ENCODE measurements at regions not wholly inside any gene's neighbourhood (a gene's known extent, or its start where the extent isn't known, plus 50 kb on each side); places are given as distances from the start of the nearest gene placed in this dataset.
"Not testable (repeated sequence)": the region's sequence is repeated elsewhere in the genome, so short reads cannot be mapped to it uniquely, and the experiment has no call there.

DNA sequence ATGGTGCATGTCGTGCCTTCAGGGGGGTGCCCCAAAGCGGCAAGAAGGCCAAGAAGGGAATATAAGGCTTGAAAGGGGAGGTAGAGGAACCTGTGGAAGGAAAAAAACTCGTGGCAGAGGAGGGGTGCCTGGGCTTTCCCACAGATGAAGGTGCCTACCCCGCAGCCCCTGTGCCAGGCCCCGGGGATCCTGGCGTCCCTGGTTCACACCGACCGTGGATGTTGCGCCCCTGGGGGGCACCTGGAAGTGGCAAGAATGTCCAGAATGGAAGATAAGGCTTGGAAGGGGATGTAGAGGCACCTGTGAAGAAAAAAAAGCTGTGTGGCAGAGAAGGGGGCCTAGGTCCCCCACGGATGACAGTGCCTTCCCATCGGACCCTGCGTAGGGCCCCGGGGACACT lies 282.2 kb downstream of the ALG10 start:
- H3K27ac ChIP-seq: no peak overlapping the region
- no peak for DNase-seq
- H3K4me1 ChIP-seq (ENCODE audit: insufficient read depth): no peaks in the 10 kb centered on the region
- no peaks in the 10 kb centered on the region for H3K27me3 ChIP-seq
- intact Hi-C loops (cut with DNase I): no loop called here
- TF ChIP-seq EP300 (IDR thresholded peaks at IDR 0.05) (no peak), POLR2A (IDR thresholded peaks at IDR 0.05) (no peak)
- TF ChIP-seq, protein P1, sequence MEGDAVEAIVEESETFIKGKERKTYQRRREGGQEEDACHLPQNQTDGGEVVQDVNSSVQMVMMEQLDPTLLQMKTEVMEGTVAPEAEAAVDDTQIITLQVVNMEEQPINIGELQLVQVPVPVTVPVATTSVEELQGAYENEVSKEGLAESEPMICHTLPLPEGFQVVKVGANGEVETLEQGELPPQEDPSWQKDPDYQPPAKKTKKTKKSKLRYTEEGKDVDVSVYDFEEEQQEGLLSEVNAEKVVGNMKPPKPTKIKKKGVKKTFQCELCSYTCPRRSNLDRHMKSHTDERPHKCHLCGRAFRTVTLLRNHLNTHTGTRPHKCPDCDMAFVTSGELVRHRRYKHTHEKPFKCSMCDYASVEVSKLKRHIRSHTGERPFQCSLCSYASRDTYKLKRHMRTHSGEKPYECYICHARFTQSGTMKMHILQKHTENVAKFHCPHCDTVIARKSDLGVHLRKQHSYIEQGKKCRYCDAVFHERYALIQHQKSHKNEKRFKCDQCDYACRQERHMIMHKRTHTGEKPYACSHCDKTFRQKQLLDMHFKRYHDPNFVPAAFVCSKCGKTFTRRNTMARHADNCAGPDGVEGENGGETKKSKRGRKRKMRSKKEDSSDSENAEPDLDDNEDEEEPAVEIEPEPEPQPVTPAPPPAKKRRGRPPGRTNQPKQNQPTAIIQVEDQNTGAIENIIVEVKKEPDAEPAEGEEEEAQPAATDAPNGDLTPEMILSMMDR (IDR thresholded peaks at IDR 0.05): no peak
- H3K4me3 ChIP-seq: no peak overlapping the region
- H3K9me3 ChIP-seq: peaks cover 0 to 9% of the 10 kb centered on the region in 2 donors
- 83 to 86% (median 86%) methylated on average over 13 of the region's 13 CpGs for WGBS, 3 donors
- no peaks in the 10 kb centered on the region for H3K36me3 ChIP-seq

DNA sequence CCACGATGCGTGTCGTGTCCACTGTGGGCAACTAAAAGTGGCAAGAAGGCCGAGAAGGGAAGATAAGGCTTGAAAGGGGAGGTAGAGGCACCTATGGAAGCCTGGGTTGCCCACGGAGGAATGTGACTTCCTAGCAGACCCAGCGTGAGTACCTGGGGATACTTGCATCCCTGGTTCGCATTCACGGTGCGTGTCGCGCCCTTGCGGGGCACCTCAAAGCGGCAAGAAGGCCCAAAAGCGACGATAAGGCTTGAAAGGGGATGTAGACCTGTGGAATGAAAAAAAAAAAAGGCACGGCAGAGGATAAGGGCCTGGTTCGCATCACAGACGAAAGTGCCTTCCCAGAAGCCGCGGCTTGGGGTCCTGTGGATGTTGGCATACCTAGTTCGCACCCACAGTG lies 282.9 kb downstream of the ALG10 start:
- H3K4me3 ChIP-seq: no peak overlapping the region
- no peaks in the 10 kb centered on the region for H3K27me3 ChIP-seq
- WGBS, 3 donors: 79 to 89% (median 83%) methylated on average over 21 of the region's 21 CpGs
- H3K9me3 ChIP-seq: peaks cover 0 to 10% of the 10 kb centered on the region in 2 donors
- intact Hi-C loops (cut with DNase I): no loop called here
- no peaks in the 10 kb centered on the region for H3K36me3 ChIP-seq
- H3K27ac ChIP-seq: no peak overlapping the region
- DNase-seq: no peak
- TF ChIP-seq, protein P1 (IDR thresholded peaks at IDR 0.05): no peak
- TF ChIP-seq POLR2A (IDR thresholded peaks at IDR 0.05) (no peak), EP300 (IDR thresholded peaks at IDR 0.05) (no peak)
- no peaks in the 10 kb centered on the region for H3K4me1 ChIP-seq (ENCODE audit: insufficient read depth)

DNA sequence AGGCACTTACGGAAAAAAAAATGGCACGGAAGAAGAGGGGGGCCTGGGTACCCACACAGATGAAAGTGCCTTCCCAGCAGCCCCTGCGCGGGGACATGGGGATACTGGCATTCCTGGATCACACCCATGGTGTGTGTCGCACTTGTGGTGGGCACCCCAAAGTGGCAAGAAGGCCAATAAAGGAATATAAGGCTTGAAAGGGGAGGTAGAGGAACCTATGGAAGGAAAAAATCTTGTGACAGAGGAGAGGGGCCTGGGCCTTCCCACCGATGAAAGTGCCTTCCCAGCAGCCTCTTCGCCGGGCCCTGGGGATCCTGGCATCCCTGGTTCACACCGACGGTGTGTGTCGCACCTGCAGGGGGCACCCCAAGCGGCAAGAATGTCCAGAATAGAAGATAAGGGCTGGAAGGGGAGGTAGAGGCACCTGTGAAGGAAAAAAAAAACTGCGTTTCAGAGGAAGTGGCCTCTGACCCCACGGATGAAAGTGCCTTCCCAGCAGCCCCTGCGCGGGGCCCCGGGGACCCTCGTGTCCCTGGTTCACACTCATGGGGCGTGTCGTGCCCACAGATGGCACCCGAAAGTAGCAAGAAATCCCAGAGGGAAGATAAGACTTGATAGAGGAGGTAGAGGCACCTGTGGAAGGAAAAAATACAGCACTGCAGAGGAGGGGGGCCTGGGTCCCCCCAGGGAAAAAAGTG lies 284.0 kb downstream of the ALG10 start:
- no peaks in the 10 kb centered on the region for H3K36me3 ChIP-seq
- H3K27ac ChIP-seq: no peak overlapping the region
- TF ChIP-seq EP300 (IDR thresholded peaks at IDR 0.05) (no peak), POLR2A (IDR thresholded peaks at IDR 0.05) (no peak)
- TF ChIP-seq, protein P1 (IDR thresholded peaks at IDR 0.05): no peak
- no peaks in the 10 kb centered on the region for H3K27me3 ChIP-seq
- no peaks in the 10 kb centered on the region for H3K4me1 ChIP-seq (ENCODE audit: insufficient read depth)
- H3K4me3 ChIP-seq: no peak overlapping the region
- 77 to 83% (median 83%) methylated on average over 21 of the region's 21 CpGs for WGBS, 3 donors
- DNase-seq: no peak
- intact Hi-C loops (cut with DNase I): no loop called here
- peaks cover 0 to 10% of the 10 kb centered on the region in 2 donors for H3K9me3 ChIP-seq

DNA sequence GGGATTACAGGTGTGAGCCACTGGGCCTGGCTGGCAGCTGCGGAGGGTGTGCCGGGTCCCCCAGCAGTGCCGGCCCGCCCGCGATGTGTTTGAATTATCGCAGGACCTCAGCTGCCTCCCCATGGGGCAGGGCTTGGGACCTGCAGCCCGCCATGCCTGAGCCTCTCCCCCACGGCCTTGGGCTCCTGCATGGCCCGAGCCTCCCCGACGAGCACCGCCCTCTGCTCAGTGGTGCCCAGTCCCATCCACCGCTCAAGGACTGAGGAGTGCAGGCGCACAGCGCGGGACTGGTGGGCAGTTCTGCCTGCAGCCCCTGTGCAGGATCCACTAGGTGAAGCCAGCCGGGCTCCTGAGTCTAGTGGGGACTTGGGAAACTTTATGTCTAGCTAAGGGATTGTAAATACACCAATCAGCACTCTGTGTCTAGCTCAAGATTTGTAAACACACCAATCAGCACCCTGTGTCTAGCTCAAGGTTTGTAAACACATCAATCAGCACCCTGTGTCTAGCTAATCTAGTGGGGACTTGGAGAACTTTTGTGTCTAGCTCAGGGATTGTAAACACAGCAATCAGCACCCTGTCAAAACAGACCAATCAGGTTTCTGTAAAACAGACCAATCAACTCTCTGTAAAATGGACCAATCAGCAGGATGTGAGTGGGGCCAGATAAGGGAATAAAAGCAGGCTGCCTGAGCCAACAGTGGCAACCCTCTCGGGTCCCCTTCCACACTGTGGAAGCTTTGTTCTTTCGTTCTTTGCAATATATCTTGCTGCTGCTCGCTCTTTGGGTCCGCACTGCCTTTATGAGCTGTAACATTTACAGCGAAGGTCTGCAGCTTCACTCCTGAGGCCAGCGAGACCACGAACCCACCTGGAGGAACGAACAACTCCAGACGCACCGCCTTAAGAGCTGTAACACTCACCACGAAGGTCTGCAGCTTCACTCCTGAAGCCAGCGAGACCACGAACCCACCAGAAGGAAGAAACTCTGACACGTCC lies 287.8 kb downstream of the ALG10 start:
- intact Hi-C loops (cut with DNase I); H3K36me3 ChIP-seq; H3K27me3 ChIP-seq; DNase-seq; H3K4me1 ChIP-seq (ENCODE audit: insufficient read depth); H3K4me3 ChIP-seq; H3K27ac ChIP-seq: not testable (repeated sequence)
- H3K9me3 ChIP-seq: peaks cover 0 to 14% of the 10 kb centered on the region in 2 donors
- WGBS, 3 donors: 76 to 82% (median 81%) methylated on average over 32 of the region's 32 CpGs
